ENCODE measurements at regions not wholly inside any gene's neighbourhood (a gene's known extent, or its start where the extent isn't known, plus 50 kb on each side); places are given as distances from the start of the nearest gene placed in this dataset.

DNA sequence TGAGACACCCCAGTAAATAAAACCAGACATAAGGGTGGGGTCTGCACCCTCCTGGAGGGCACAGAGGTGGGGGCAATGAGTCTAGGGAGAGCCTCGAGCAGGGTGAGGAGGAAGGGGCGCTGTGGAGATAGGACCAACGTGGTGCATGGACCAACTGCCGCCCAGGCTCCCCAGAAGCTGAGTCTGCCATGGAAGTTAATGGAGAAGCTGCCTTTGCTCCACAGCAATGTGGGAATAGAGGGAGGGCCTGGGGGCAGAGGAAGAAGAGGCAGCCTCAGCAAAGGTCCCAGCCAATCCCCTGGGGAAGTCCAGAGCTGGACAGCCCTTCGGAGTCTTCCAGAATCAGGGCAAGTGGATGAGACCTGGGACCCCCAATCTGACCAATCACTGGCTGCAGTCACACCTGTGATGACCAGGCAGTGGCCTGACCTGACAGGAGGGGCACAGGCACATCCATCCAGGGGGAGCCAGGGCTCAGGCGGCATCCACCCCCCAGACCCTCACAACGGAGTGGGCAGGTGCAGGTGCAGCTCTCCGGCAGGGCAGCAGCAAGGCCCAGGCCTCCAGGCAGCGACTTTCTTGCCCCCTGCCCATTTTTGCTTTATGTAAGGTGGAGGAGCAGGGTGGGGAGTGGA, 242.2 kb upstream of the PPP2R2D start:
- H3K4me3 ChIP-seq: no peak overlapping the region
- H3K4me1 ChIP-seq (replicated peaks): no peaks in the 10 kb centered on the region
- H3K9me3 ChIP-seq: no peaks in the 10 kb centered on the region
- TF ChIP-seq POLR2AphosphoS5 (IDR thresholded peaks at IDR 0.05) (no peak), POLR2A (IDR thresholded peaks at IDR 0.05) (no peak)
- TF ChIP-seq, protein P1, sequence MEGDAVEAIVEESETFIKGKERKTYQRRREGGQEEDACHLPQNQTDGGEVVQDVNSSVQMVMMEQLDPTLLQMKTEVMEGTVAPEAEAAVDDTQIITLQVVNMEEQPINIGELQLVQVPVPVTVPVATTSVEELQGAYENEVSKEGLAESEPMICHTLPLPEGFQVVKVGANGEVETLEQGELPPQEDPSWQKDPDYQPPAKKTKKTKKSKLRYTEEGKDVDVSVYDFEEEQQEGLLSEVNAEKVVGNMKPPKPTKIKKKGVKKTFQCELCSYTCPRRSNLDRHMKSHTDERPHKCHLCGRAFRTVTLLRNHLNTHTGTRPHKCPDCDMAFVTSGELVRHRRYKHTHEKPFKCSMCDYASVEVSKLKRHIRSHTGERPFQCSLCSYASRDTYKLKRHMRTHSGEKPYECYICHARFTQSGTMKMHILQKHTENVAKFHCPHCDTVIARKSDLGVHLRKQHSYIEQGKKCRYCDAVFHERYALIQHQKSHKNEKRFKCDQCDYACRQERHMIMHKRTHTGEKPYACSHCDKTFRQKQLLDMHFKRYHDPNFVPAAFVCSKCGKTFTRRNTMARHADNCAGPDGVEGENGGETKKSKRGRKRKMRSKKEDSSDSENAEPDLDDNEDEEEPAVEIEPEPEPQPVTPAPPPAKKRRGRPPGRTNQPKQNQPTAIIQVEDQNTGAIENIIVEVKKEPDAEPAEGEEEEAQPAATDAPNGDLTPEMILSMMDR (IDR thresholded peaks at IDR 0.05): no peak
- H3K36me3 ChIP-seq: no peaks in the 10 kb centered on the region
- H3K27me3 ChIP-seq (replicated peaks; ENCODE audit: insufficient read depth): no peaks in the 10 kb centered on the region
- intact Hi-C loops (cut with DNase I): no loop called here
- no peak overlapping the region for H3K27ac ChIP-seq
- 86% methylated on average over 9 of the region's 9 CpGs for WGBS
- no peak for DNase-seq (ENCODE audit: low spot score)

DNA sequence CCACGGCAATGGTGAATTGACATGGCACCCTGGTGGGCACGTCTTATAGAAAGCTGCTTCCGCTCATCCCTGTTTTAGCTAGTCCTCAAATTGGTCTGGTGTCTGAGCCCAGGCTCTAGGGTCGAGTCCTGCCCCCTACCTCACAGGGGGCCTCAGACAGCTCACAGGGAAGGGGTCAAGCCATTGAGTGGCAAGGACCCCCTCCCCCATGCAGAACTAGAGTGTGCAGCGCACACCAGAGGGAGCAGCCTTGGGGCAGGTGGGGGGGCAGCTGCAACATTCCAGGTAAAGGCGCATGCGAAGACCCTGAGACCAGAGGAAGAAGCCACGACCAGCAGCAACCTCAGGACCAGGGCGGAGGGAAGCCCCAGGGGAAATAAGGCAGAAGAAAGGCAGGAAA, 240.4 kb upstream of the PPP2R2D start:
- H3K27ac ChIP-seq: no peak overlapping the region
- no peaks in the 10 kb centered on the region for H3K27me3 ChIP-seq (replicated peaks; ENCODE audit: insufficient read depth)
- no peak for TF ChIP-seq POLR2A (IDR thresholded peaks at IDR 0.05)
- no peaks in the 10 kb centered on the region for H3K36me3 ChIP-seq
- WGBS: 91% methylated on average over 9 of the region's 9 CpGs
- no peak overlapping the region for H3K4me3 ChIP-seq
- DNase-seq (ENCODE audit: low spot score): no peak
- intact Hi-C loops (cut with DNase I): no loop called here
- H3K9me3 ChIP-seq: no peaks in the 10 kb centered on the region
- no peaks in the 10 kb centered on the region for H3K4me1 ChIP-seq (replicated peaks)

DNA sequence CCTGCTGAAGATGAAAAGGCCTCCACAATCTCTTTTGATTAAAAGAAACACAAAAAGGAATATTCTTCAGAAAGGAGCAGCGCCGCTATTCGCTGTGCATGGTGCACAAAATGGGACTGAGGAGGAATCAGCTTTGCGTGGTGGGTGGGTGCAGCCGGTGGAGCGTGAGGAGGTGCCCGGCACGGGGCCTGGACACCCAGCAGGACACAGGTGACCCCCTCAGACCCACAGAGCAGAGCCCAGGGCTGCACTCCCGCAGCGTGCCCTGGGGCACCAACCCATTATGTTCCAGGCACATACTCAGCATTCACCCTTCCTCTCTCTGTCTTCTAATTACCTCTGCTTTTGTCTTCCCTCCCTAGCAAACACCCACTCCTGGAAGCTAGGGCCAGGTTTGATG, 238.0 kb upstream of the PPP2R2D start:
- intact Hi-C loops (cut with DNase I): no loop called here
- H3K36me3 ChIP-seq: no peaks in the 10 kb centered on the region
- no peaks in the 10 kb centered on the region for H3K27me3 ChIP-seq (replicated peaks; ENCODE audit: insufficient read depth)
- H3K27ac ChIP-seq: no peak overlapping the region
- no peaks in the 10 kb centered on the region for H3K4me1 ChIP-seq (replicated peaks)
- no peak for DNase-seq (ENCODE audit: low spot score)
- no peak overlapping the region for H3K4me3 ChIP-seq
- 89% methylated on average over 10 of the region's 10 CpGs for WGBS
- H3K9me3 ChIP-seq: no peaks in the 10 kb centered on the region
- TF ChIP-seq, protein P1 (IDR thresholded peaks at IDR 0.05): no peak
- TF ChIP-seq POLR2AphosphoS5 (IDR thresholded peaks at IDR 0.05) (no peak), POLR2A (IDR thresholded peaks at IDR 0.05) (no peak)

DNA sequence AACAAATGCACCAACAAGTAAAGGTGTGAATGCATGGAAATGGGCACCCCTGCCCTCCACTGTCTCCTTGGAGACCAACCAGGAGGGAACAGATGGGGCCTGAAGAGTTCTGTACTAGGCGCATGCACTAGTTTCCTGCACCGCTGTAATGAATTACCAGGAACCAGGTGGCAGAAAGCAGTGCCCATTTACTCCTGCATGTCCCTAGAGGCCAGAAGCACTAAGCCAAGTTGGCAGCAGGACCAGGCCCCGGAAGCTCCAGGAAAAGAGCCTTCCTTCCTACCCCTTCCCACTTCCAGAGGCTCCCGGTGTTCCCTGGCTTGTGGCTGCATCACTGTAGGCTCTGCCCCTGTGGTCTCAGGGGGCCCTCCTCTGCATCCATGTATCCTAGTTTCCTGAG, 237.5 kb upstream of the PPP2R2D start:
- intact Hi-C loops (cut with DNase I): no loop called here
- DNase-seq (ENCODE audit: low spot score): no peak
- 84% methylated on average over 4 of the region's 4 CpGs for WGBS
- Histone ChIP-seq H3K27ac (no peak overlapping the region), H3K4me1 (replicated peaks) (no peaks in the 10 kb centered on the region), H3K36me3 (no peaks in the 10 kb centered on the region), H3K9me3 (no peaks in the 10 kb centered on the region), H3K4me3 (no peak overlapping the region), H3K27me3 (replicated peaks; ENCODE audit: insufficient read depth) (no peaks in the 10 kb centered on the region)
- TF ChIP-seq POLR2A (IDR thresholded peaks at IDR 0.05): no peak
- TF ChIP-seq POLR2AphosphoS5 (IDR thresholded peaks at IDR 0.05): no peak
- TF ChIP-seq, protein P1 (IDR thresholded peaks at IDR 0.05): no peak

DNA sequence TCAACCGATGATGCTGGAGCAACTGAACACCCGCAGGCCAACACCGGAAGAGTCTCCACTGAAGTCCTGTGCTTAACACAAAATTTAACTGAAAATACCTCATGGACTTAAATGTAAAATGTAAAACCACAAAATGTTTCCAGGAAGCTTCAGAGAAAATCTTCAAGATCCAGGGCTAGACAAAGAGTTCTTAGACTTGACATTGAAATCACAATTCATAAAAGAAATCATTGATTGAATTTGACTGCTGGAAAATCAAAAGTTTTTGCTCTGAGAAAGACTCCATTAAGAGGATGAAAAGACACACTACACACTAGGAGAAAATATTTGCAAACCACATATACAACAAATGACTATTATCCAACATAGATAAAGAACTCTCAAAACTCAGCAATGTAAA, 234.7 kb upstream of the PPP2R2D start:
- TF ChIP-seq, protein P1 (IDR thresholded peaks at IDR 0.05): no peak
- TF ChIP-seq POLR2A (IDR thresholded peaks at IDR 0.05): no peak
- Histone ChIP-seq H3K36me3 (no peaks in the 10 kb centered on the region), H3K4me3 (no peak overlapping the region), H3K4me1 (replicated peaks) (no peaks in the 10 kb centered on the region), H3K27me3 (replicated peaks; ENCODE audit: insufficient read depth) (no peaks in the 10 kb centered on the region), H3K27ac (no peak overlapping the region), H3K9me3 (no peaks in the 10 kb centered on the region)
- intact Hi-C loops (cut with DNase I): no loop called here
- 90% methylated on average over 3 of the region's 3 CpGs for WGBS
- DNase-seq (ENCODE audit: low spot score): no peak
